VCaP (cell line): ENCODE measurements at regions not wholly inside any gene's neighbourhood (a gene's known extent, or its start where the extent isn't known, plus 50 kb on each side); places are given as distances from the start of the nearest gene placed in this dataset.

Experiments
- H3K27ac ChIP-seq: fragments of 450-650 bp; 2 replicates; pipeline ENCODE4 v1.5.1; 2017
- TF ChIP-seq, protein P1 (sequence below): fragments of 450-650 bp; conservative IDR thresholded peaks from 2 replicates; pipeline ENCODE4 v1.5.1; 2017; ENCODE audit warnings: mild to moderate bottlenecking, moderate library complexity

DNA sequence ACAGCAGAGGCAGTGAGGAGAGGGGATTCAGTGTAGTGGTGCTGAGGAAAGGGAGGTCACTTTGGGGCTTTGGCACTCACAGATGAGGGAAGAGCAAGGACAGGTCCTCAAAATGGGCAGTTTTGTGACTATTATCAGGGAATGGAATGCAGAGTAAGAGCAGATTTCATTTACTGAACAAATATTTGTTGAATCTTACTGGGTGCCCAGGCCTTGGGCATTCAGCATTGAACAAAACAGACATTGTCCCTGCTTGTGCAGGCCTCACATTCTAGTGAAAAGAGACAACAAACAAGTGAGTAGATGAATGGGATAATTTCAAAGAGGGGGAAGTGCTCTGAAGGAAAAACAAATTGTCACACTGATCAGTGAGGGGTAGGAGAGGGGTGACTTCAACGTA, 404.1 kb downstream of the DMRT2 start:
- TF ChIP-seq, protein P1, sequence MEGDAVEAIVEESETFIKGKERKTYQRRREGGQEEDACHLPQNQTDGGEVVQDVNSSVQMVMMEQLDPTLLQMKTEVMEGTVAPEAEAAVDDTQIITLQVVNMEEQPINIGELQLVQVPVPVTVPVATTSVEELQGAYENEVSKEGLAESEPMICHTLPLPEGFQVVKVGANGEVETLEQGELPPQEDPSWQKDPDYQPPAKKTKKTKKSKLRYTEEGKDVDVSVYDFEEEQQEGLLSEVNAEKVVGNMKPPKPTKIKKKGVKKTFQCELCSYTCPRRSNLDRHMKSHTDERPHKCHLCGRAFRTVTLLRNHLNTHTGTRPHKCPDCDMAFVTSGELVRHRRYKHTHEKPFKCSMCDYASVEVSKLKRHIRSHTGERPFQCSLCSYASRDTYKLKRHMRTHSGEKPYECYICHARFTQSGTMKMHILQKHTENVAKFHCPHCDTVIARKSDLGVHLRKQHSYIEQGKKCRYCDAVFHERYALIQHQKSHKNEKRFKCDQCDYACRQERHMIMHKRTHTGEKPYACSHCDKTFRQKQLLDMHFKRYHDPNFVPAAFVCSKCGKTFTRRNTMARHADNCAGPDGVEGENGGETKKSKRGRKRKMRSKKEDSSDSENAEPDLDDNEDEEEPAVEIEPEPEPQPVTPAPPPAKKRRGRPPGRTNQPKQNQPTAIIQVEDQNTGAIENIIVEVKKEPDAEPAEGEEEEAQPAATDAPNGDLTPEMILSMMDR: no peak

GRCh38 chr9:1454616-1455347, 404.6 kb downstream of the DMRT2 start:
- TF ChIP-seq, protein P1: no peak
- no peak overlapping the region for H3K27ac ChIP-seq

More for the DNA sequence above, 404.1 kb downstream of the DMRT2 start:
- H3K27ac ChIP-seq: no peak overlapping the region

DNA sequence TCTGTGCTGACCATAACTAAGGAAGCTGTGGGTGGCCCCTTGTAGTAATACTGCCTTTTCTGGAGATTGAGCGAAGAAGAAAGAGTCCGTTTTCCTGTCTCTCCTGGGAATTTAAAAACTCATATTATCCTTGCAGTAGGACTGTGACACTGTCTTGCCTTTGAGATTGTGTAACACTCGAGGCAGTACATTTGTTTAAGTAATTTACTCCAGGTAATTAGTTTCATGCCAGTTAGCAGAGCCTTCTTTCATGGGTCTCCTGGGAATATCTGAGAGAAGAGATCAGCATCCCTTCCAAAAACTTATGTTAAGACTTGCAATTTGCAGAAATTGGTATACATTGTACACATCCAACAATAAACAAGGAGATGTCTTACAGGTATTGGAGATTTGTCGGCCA, 405.6 kb downstream of the DMRT2 start:
- TF ChIP-seq, protein P1: no peak
- no peak overlapping the region for H3K27ac ChIP-seq

DNA sequence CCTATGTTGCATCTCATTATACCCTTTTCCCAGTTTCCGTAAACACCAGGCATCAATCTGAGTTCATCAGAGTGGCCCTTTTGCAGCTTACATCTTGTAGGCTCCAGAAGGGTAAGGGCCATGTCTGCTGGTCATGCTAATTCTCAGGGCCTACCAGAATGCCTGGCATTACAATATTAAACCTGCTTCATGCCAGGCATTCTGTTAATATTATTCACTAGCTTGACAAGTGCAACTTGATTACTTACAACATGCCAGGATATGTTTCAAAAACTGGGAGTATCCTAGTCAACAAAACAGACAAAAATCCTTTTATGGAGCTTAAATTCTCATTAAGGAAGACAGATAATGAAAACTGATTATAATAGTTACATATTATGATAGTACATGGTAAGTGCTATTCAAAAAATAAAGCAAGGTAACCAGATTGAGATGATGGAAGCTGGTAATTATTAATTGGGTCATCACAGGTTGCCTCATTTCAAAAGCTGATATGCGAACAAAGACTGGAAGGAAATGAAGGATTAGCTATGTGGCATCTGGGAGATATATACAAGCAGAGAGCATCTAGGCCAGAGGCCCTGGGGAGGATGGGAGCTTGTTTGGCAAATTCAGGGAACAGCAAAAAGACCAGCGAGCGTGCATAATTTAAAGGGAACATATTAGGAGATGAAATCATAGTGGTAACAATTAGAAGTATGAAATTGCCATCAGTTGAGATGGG, 406.3 kb downstream of the DMRT2 start:
- H3K27ac ChIP-seq: no peak overlapping the region
- TF ChIP-seq, protein P1: no peak

DNA sequence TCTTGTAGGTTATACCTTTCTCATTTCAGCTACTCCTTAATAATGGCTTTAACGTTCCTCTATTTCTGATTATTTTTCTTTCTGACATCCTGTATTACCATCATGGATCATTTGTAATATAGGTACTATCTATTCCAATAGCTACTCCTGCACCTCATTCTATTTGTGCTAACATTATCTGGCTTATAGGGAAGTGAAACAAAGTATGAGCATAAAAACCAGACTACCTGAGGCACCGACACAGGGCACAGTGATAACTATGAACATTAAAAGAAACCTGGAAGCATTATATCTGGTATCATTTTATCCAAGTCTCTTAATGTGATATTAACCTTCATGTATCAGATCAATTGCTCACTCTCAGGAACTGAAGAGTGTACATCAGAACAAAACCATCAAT, 407.3 kb downstream of the DMRT2 start:
- no peak overlapping the region for H3K27ac ChIP-seq
- TF ChIP-seq, protein P1: no peak

- no peak overlapping the region for H3K27ac ChIP-seq
- TF ChIP-seq, protein P1: no peak
Measured at GRCh38 chr9:1458503-1458902, 408.3 kb downstream of the DMRT2 start.

DNA sequence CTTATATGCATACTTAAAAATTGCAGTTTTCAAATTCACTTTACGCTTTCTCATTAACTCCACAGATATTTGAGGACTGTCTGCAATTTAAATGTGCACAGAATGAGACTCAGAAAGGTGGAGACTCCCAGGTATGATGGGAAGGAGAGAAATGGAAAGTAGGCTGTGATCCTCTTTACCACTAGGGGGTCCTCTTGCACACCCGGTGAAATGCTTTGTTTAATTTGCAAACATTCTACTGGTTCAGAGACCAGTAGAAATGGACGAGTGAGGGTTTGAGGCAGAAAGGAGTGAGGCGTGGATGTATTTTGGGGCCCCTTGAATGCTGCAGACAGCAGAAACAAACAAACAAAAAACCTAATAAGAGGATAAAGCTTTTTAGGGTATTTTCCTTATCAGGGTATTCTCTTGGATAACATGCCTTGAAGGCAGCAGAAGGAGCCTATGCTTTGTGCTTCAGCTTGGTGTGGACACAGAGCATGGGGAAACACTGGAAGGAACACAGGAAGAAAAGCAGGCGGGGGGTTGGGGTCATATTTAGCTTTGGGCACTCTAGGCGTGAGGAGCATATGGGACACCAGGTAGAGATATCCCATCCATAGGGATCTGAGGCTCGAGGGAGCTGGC, 410.1 kb downstream of the DMRT2 start:
- H3K27ac ChIP-seq: no peak overlapping the region
- TF ChIP-seq, protein P1: peak; percentile 79
